ENCODE measurements at regions not wholly inside any gene's neighbourhood (a gene's known extent, or its start where the extent isn't known, plus 50 kb on each side); places are given as distances from the start of the nearest gene placed in this dataset.

- TF ChIP-seq CTCF (IDR thresholded peaks at IDR 0.05) (no peak), POLR2A (IDR thresholded peaks at IDR 0.05) (no peak)
Observed at GRCh38 chr12:125202421-125202820, 137.2 kb downstream of the AACS start.

Data from adrenal gland (tissue), 5 donors.